HL-60 (cell line): ENCODE measurements at regions not wholly inside any gene's neighbourhood (a gene's known extent, or its start where the extent isn't known, plus 50 kb on each side); places are given as distances from the start of the nearest gene placed in this dataset.

ENCODE experiments used
- DNase-seq, 2 experiments: peaks; one replicate each; pipeline ENCODE4 v3.0.0-alpha.2; 2010 to 2020; ENCODE audit warnings: low read depth in 1 of 2, low spot score in 1 of 2
- H3K27ac ChIP-seq: fragments of 250-450 bp; sonication (Bioruptor Pico); replicated peaks from 2 replicates; pipeline ENCODE4 v1.5.1; 2020; ENCODE audit warnings: mild to moderate bottlenecking, moderate library complexity
- H3K27me3 ChIP-seq: fragments of 250-450 bp; sonication (Bioruptor Pico); 2 replicates; pipeline ENCODE4 v1.5.1; 2021; ENCODE audit warnings: mild to moderate bottlenecking, moderate library complexity; ENCODE audit not compliant: insufficient read depth, poor library complexity, severe bottlenecking
- H3K4me3 ChIP-seq: replicated peaks from 2 replicates; pipeline ENCODE4 v1.5.1; 2011; ENCODE audit warnings: mild to moderate bottlenecking, control low read depth, low read length; ENCODE audit not compliant: insufficient read depth
- CTCF ChIP-seq: IDR thresholded peaks from one replicate; pipeline ENCODE4 v1.5.1; 2011; ENCODE audit warnings: low read length, control low read depth, inconsistent platforms; ENCODE audit not compliant: insufficient read depth
- GABPA ChIP-seq: IDR thresholded peaks from 2 replicates; pipeline ENCODE4 v1.6.1; 2012; ENCODE audit warnings: low read depth
- POLR2AphosphoS5 ChIP-seq: IDR thresholded peaks from 2 replicates; pipeline ENCODE4 v1.6.1; 2012; ENCODE audit warnings: low read depth
- SPI1 ChIP-seq: IDR thresholded peaks from 2 replicates; pipeline ENCODE4 v1.6.1; 2012; ENCODE audit warnings: low read depth, mild to moderate bottlenecking, borderline replicate concordance
- TF ChIP-seq, protein P1 (sequence below): IDR thresholded peaks from 2 replicates; pipeline ENCODE4 v1.6.1; 2012; ENCODE audit warnings: low read depth; ENCODE audit not compliant: insufficient replicate concordance

GRCh38 chr6:167537816-167538215 lies 212.9 kb downstream of the TTLL2 start:
- DNase-seq = no peak
- no peak for TF ChIP-seq POLR2AphosphoS5
- no peak for TF ChIP-seq CTCF
- TF ChIP-seq GABPA = no peak
- TF ChIP-seq, protein P1, sequence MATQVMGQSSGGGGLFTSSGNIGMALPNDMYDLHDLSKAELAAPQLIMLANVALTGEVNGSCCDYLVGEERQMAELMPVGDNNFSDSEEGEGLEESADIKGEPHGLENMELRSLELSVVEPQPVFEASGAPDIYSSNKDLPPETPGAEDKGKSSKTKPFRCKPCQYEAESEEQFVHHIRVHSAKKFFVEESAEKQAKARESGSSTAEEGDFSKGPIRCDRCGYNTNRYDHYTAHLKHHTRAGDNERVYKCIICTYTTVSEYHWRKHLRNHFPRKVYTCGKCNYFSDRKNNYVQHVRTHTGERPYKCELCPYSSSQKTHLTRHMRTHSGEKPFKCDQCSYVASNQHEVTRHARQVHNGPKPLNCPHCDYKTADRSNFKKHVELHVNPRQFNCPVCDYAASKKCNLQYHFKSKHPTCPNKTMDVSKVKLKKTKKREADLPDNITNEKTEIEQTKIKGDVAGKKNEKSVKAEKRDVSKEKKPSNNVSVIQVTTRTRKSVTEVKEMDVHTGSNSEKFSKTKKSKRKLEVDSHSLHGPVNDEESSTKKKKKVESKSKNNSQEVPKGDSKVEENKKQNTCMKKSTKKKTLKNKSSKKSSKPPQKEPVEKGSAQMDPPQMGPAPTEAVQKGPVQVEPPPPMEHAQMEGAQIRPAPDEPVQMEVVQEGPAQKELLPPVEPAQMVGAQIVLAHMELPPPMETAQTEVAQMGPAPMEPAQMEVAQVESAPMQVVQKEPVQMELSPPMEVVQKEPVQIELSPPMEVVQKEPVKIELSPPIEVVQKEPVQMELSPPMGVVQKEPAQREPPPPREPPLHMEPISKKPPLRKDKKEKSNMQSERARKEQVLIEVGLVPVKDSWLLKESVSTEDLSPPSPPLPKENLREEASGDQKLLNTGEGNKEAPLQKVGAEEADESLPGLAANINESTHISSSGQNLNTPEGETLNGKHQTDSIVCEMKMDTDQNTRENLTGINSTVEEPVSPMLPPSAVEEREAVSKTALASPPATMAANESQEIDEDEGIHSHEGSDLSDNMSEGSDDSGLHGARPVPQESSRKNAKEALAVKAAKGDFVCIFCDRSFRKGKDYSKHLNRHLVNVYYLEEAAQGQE = no peak
- no peak for TF ChIP-seq SPI1
- Histone ChIP-seq H3K27ac (no peak overlapping the region), H3K27me3 (no peaks in the 10 kb centered on the region), H3K4me3 (no peak overlapping the region)

GRCh38 chr6:167538746-167539145 lies 213.9 kb downstream of the TTLL2 start:
- H3K4me3 ChIP-seq = no peak overlapping the region
- no peak for TF ChIP-seq POLR2AphosphoS5
- TF ChIP-seq GABPA = no peak
- TF ChIP-seq SPI1 = no peak
- TF ChIP-seq CTCF = no peak
- TF ChIP-seq, protein P1 = no peak

DNA sequence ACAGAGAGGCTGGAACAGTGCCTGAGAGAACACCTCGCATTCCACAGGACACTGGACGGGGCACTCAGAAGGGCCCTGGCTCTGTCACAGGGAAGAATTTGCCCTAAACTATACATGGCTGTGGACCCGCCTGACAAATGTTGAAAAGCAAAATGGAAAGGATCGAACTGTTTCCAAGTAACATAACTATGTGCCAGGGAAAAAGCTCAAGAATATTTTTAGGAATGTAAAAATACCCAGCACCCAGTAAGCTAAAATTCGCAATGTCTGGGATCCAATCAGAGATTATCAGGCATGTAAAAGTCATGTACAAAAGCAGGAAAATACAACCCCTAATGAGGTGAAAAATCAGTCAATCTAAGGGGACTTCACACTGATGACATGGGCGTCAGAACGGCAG lies 215.9 kb downstream of the TTLL2 start:
- DNase-seq = no peak
- Histone ChIP-seq H3K4me3 (no peak overlapping the region), H3K27ac (no peak overlapping the region), H3K27me3 (no peaks in the 10 kb centered on the region)
- TF ChIP-seq SPI1 (no peak), GABPA (no peak), CTCF (no peak), POLR2AphosphoS5 (no peak)
- TF ChIP-seq, protein P1 = no peak

More at GRCh38 chr6:167538746-167539145, 213.9 kb downstream of the TTLL2 start:
- Histone ChIP-seq H3K27ac (no peak overlapping the region), H3K27me3 (no peaks in the 10 kb centered on the region)
- DNase-seq = no peak
